PC-9 (cell line): ENCODE measurements at regions not wholly inside any gene's neighbourhood (a gene's known extent, or its start where the extent isn't known, plus 50 kb on each side); places are given as distances from the start of the nearest gene placed in this dataset.

Source experiments
- BruUV-seq: library from RNA; stranded (reverse); fragments of 400-500 nt; replicated peaks from 2 replicates; lab custom pipeline; 2021; lab: Mats Ljungman, UMichigan
- CTCF ChIA-PET: fragments of 300-600 bp; sonication (Branson Sonifier 250); formaldehyde crosslinking; loops from one replicate; lab custom pipeline; 2022; ENCODE audit warnings: antibody characterized with exemption; lab: Charles Lee
- POLR2A ChIA-PET: fragments of 300-600 bp; sonication (Branson Sonifier 250); formaldehyde crosslinking; loops from one replicate; lab custom pipeline; 2022; ENCODE audit warnings: antibody characterized with exemption; ENCODE audit not compliant: unreplicated experiment; lab: Charles Lee
- DNase-seq, 2 experiments: peaks; one replicate each; pipeline versions ENCODE4 v3.0.0 to v3.0.0-alpha.2; 2015 to 2022; ENCODE audit warnings: mixed read lengths in 1 of 2
- H2AFZ ChIP-seq: fragments of 200-600 bp; sonication (generic); 2 replicates; pipeline ENCODE4 v1.8.1; 2017; ENCODE audit warnings: antibody characterized with exemption
- H3F3A ChIP-seq: fragments of 200-600 bp; sonication (generic); 2 replicates; pipeline ENCODE4 v1.8.1; 2017; ENCODE audit warnings: antibody characterized with exemption, mild to moderate bottlenecking, low read depth; ENCODE audit not compliant: insufficient read depth
- H3K27ac ChIP-seq: fragments of 200-600 bp; sonication (generic); 2 replicates; pipeline ENCODE4 v1.6.1; 2016; ENCODE audit warnings: mixed run types
- H3K27me3 ChIP-seq: fragments of 200-600 bp; sonication (generic); 2 replicates; pipeline ENCODE4 v1.6.1; 2016; ENCODE audit warnings: low read depth, mixed run types; ENCODE audit not compliant: insufficient read depth
- H3K36me3 ChIP-seq: fragments of 200-600 bp; sonication (generic); 2 replicates; pipeline ENCODE4 v1.6.1; 2016; ENCODE audit warnings: low read depth, mixed run types
- H3K4me1 ChIP-seq: fragments of 200-600 bp; sonication (generic); replicated peaks from 2 replicates; pipeline ENCODE4 v1.6.1; 2016; ENCODE audit warnings: mixed run types; ENCODE audit not compliant: insufficient read depth
- H3K4me2 ChIP-seq: fragments of 200-600 bp; sonication (generic); 2 replicates; pipeline ENCODE4 v1.6.1; 2017; ENCODE audit warnings: mixed run types
- H3K4me3 ChIP-seq: fragments of 200-600 bp; sonication (generic); 2 replicates; pipeline ENCODE4 v1.6.1; 2016; ENCODE audit warnings: mixed run types
- H3K79me2 ChIP-seq: fragments of 200-600 bp; sonication (generic); 2 replicates; pipeline ENCODE4 v1.6.1; 2017; ENCODE audit warnings: low read depth, mixed run types
- H3K9me2 ChIP-seq: fragments of 200-600 bp; sonication (generic); 2 replicates; pipeline ENCODE4 v1.8.1; 2017; ENCODE audit warnings: mild to moderate bottlenecking; ENCODE audit not compliant: insufficient read depth
- H3K9me3 ChIP-seq: fragments of 200-600 bp; sonication (generic); 2 replicates; pipeline ENCODE4 v1.8.1; 2016; ENCODE audit warnings: low read depth; ENCODE audit not compliant: insufficient read depth
- H4K20me1 ChIP-seq: fragments of 200-600 bp; sonication (generic); 2 replicates; pipeline ENCODE4 v1.8.1; 2017; ENCODE audit not compliant: insufficient read depth
- CTCF ChIP-seq: fragments of 200-600 bp; sonication (generic); conservative IDR thresholded peaks from 2 replicates; pipeline ENCODE4 v1.6.1; 2017; ENCODE audit warnings: mixed run types, antibody characterized with exemption, mild to moderate bottlenecking, moderate library complexity
- EZH2 ChIP-seq: fragments of 200-600 bp; sonication (generic); IDR thresholded peaks from 2 replicates; pipeline ENCODE4 v1.8.0; 2017; ENCODE audit warnings: antibody characterized with exemption, low read depth
- intact Hi-C: fragments of 100-400 bp; cut with micrococcal nuclease; formaldehyde crosslinking; loops from one replicate; pipeline ENCODE4 v1.10.0; 2022; ENCODE audit not compliant: unreplicated experiment

DNA sequence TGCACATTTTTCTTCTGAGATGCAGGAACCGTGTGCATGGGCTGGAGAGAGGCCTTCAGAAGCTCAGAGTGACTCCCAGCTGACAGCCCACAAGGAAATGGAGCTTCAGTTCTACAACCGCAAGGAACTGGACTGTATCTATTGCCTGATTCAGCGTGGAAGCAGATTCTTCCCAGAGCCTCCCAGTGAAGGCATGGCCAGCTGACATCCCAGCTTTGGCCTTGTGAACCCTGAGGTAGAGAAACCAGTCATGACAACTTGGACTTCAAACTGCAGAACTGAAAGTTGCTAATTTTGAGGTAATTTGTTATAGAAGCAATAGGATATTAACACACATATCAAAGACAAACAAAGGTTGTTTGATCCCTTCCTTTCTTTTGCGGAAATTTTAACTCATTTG is 94.3 kb upstream of the NOX3 start:
- no peaks in the 10 kb centered on the region for H3K36me3 ChIP-seq
- H3K9me3 ChIP-seq = no peaks in the 10 kb centered on the region
- intact Hi-C loops = no loop called here
- TF ChIP-seq EZH2 (no peak), CTCF (no peak)
- H3K4me2 ChIP-seq = no peak overlapping the region
- no TSS peak for BruUV-seq
- no peak overlapping the region for H3K4me3 ChIP-seq
- no peak overlapping the region for H2AFZ ChIP-seq
- ChIA-PET POLR2A (no interaction called here), CTCF (no interaction called here)
- no peaks in the 10 kb centered on the region for H3K4me1 ChIP-seq
- H3K27me3 ChIP-seq = no peaks in the 10 kb centered on the region
- no peak for DNase-seq
- no peaks in the 10 kb centered on the region for H3K79me2 ChIP-seq
- 0 out of 2 replicates have a peak, but pooled peaks cover 2% of the 10 kb centered on the region for H3K9me2 ChIP-seq
- H3F3A ChIP-seq = no peaks in the 10 kb centered on the region
- H4K20me1 ChIP-seq = no peaks in the 10 kb centered on the region
- H3K27ac ChIP-seq = no peak overlapping the region

- Histone ChIP-seq H3K4me2 (no peak overlapping the region), H3K9me3 (no peaks in the 10 kb centered on the region), H3K27ac (no peak overlapping the region), H2AFZ (no peak overlapping the region), H3K4me1 (no peaks in the 10 kb centered on the region), H3K4me3 (no peak overlapping the region), H3K79me2 (no peaks in the 10 kb centered on the region), H3K36me3 (no peaks in the 10 kb centered on the region), H3F3A (no peaks in the 10 kb centered on the region), H3K27me3 (no peaks in the 10 kb centered on the region), H4K20me1 (no peaks in the 10 kb centered on the region), H3K9me2 (0 out of 2 replicates have a peak, but pooled peaks cover 2% of the 10 kb centered on the region)
- no TSS peak for BruUV-seq
- intact Hi-C loops = no loop called here
- POLR2A ChIA-PET = no interaction called here
- no peak for DNase-seq
- CTCF ChIA-PET = no interaction called here
- TF ChIP-seq CTCF (no peak), EZH2 (no peak)
Observed at GRCh38 chr6:155549028-155549798, 93.6 kb upstream of the NOX3 start.

GRCh38 chr6:155548576-155548975 is 92.9 kb upstream of the NOX3 start:
- intact Hi-C loops = no loop called here
- ChIA-PET CTCF (no interaction called here), POLR2A (no interaction called here)
- Histone ChIP-seq H3K9me2 (0 out of 2 replicates have a peak, but pooled peaks cover 2% of the 10 kb centered on the region), H3K4me3 (no peak overlapping the region), H3K79me2 (no peaks in the 10 kb centered on the region), H2AFZ (no peak overlapping the region), H3K4me1 (no peaks in the 10 kb centered on the region), H3K9me3 (no peaks in the 10 kb centered on the region), H4K20me1 (no peaks in the 10 kb centered on the region), H3K4me2 (no peak overlapping the region), H3K27ac (no peak overlapping the region), H3F3A (no peaks in the 10 kb centered on the region), H3K36me3 (no peaks in the 10 kb centered on the region), H3K27me3 (no peaks in the 10 kb centered on the region)
- no peak for TF ChIP-seq EZH2
- TF ChIP-seq CTCF = no peak
- no TSS peak for BruUV-seq
- no peak for DNase-seq
